ENCODE measurements at regions not wholly inside any gene's neighbourhood (a gene's known extent, or its start where the extent isn't known, plus 50 kb on each side); places are given as distances from the start of the nearest gene placed in this dataset.

DNA sequence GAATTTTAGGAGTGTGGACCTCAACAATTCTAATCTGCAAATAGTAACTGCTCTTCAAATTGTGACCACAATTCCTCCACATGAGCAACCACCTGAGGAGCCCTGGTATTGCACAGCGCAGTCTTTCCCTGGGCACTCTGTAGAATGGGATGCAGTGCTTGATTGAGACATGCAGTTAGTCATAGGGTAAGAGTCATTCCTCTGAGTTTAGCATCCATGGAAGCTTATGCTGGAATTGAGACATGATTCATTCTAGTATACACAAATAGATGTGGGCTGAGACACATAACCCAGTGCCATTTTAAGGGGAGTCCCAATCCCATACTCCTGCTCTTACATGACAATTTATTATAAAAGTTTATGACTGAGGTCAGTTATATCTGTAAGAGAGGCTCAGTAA lies 582.3 kb upstream of the CNTNAP2 start:
- TF ChIP-seq, protein P1, sequence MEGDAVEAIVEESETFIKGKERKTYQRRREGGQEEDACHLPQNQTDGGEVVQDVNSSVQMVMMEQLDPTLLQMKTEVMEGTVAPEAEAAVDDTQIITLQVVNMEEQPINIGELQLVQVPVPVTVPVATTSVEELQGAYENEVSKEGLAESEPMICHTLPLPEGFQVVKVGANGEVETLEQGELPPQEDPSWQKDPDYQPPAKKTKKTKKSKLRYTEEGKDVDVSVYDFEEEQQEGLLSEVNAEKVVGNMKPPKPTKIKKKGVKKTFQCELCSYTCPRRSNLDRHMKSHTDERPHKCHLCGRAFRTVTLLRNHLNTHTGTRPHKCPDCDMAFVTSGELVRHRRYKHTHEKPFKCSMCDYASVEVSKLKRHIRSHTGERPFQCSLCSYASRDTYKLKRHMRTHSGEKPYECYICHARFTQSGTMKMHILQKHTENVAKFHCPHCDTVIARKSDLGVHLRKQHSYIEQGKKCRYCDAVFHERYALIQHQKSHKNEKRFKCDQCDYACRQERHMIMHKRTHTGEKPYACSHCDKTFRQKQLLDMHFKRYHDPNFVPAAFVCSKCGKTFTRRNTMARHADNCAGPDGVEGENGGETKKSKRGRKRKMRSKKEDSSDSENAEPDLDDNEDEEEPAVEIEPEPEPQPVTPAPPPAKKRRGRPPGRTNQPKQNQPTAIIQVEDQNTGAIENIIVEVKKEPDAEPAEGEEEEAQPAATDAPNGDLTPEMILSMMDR (IDR thresholded peaks at IDR 0.05) = no peak
- no peak for TF ChIP-seq POLR2A (IDR thresholded peaks at IDR 0.05)

Data from Peyer's patch (tissue), 4 donors.